Trophoblast cell (in vitro differentiated cells and primary cell): ENCODE measurements at regions not wholly inside any gene's neighbourhood (a gene's known extent, or its start where the extent isn't known, plus 50 kb on each side); places are given as distances from the start of the nearest gene placed in this dataset.

ENCODE experiments used
- DNase-seq, 2 donors: peaks; one replicate each; pipeline ENCODE4 v3.0.0-alpha.2; 2016
- H2AFZ ChIP-seq: 2 replicates; pipeline ENCODE4 v1.6.1; 2013; ENCODE audit warnings: low read length, moderate library complexity, mild to moderate bottlenecking; ENCODE audit not compliant: insufficient read depth, poor library complexity
- H2AK5ac ChIP-seq: 2 replicates; pipeline ENCODE4 v1.6.1; 2013; ENCODE audit warnings: mild to moderate bottlenecking, low read length
- H2BK120ac ChIP-seq: 2 replicates; pipeline ENCODE4 v1.6.1; 2013; ENCODE audit warnings: low read length, mild to moderate bottlenecking, moderate library complexity; ENCODE audit not compliant: insufficient read depth, poor library complexity
- H2BK12ac ChIP-seq: 2 replicates; pipeline ENCODE4 v1.6.1; 2013; ENCODE audit warnings: mild to moderate bottlenecking, low read length, moderate library complexity
- H2BK5ac ChIP-seq: 2 replicates; pipeline ENCODE4 v1.6.1; 2013; ENCODE audit warnings: low read length, low read depth, moderate library complexity, mild to moderate bottlenecking; ENCODE audit not compliant: poor library complexity
- H3K14ac ChIP-seq: 2 replicates; pipeline ENCODE4 v1.6.1; 2013; ENCODE audit warnings: mild to moderate bottlenecking, low read length
- H3K18ac ChIP-seq: 2 replicates; pipeline ENCODE4 v1.6.1; 2013; ENCODE audit warnings: mild to moderate bottlenecking, low read length
- H3K23ac ChIP-seq: 2 replicates; pipeline ENCODE4 v1.6.1; 2013; ENCODE audit warnings: low read length
- H3K27ac ChIP-seq: 2 replicates; pipeline ENCODE4 v1.5.1; 2013; ENCODE audit warnings: low read depth, mild to moderate bottlenecking, inconsistent platforms, low read length, moderate library complexity
- H3K27me3 ChIP-seq: 2 replicates; pipeline ENCODE4 v1.6.1; 2013; ENCODE audit warnings: inconsistent platforms, mild to moderate bottlenecking, low read length, moderate library complexity; ENCODE audit not compliant: insufficient read depth
- H3K36me3 ChIP-seq, 2 experiments: 1 replicate in 1 of 2; 2 replicates in 1 of 2; pipeline ENCODE4 v1.6.1; 2013; ENCODE audit warnings: low read length in 2 of 2, mild to moderate bottlenecking in 2 of 2, moderate library complexity in 1 of 2; ENCODE audit not compliant: insufficient read depth in 2 of 2, control insufficient read depth in 1 of 2
- H3K4ac ChIP-seq: 2 replicates; pipeline ENCODE4 v1.6.1; 2013; ENCODE audit warnings: low read depth, mild to moderate bottlenecking, low read length, moderate library complexity
- H3K4me1 ChIP-seq, 2 experiments: 1 replicate in 1 of 2; 2 replicates in 1 of 2; pipeline ENCODE4 v1.6.1; 2013; ENCODE audit warnings: low read length in 2 of 2, mild to moderate bottlenecking in 2 of 2, moderate library complexity in 1 of 2; ENCODE audit not compliant: insufficient read depth in 2 of 2, control insufficient read depth in 1 of 2
- H3K4me2 ChIP-seq: 2 replicates; pipeline ENCODE4 v1.6.1; 2013; ENCODE audit warnings: inconsistent platforms, mild to moderate bottlenecking, low read length, moderate library complexity
- H3K4me3 ChIP-seq: 2 replicates; pipeline ENCODE4 v1.5.1; 2013; ENCODE audit warnings: mild to moderate bottlenecking, low read depth, low read length, inconsistent platforms
- H3K79me1 ChIP-seq: one replicate; pipeline ENCODE4 v1.6.1; 2013; ENCODE audit warnings: low read length
- H3K79me2 ChIP-seq: 2 replicates; pipeline ENCODE4 v1.6.1; 2013; ENCODE audit warnings: low read length, mild to moderate bottlenecking; ENCODE audit not compliant: control insufficient read depth, insufficient read depth, poor library complexity
- H3K9ac ChIP-seq: 2 replicates; pipeline ENCODE4 v1.6.1; 2013; ENCODE audit warnings: mild to moderate bottlenecking, low read length
- H3K9me3 ChIP-seq: 2 replicates; pipeline ENCODE4 v1.6.1; 2013; ENCODE audit warnings: low read depth, mild to moderate bottlenecking, control low read depth, inconsistent platforms, low read length; ENCODE audit not compliant: insufficient read depth
- H4K12ac ChIP-seq: 2 replicates; pipeline ENCODE4 v1.6.1; 2013; ENCODE audit warnings: low read depth, mild to moderate bottlenecking, low read length, moderate library complexity
- H4K8ac ChIP-seq: 2 replicates; pipeline ENCODE4 v1.6.1; 2013; ENCODE audit warnings: low read depth, mild to moderate bottlenecking, low read length, moderate library complexity
- H4K91ac ChIP-seq: one replicate; pipeline ENCODE4 v1.6.1; 2013; ENCODE audit warnings: low read depth, mild to moderate bottlenecking, low read length, moderate library complexity
- WGBS: extraction: QIAGEN DNeasy Blood & Tissue Kit; methylation state at CpG from one replicate; pipeline ENCODE4 v1.1.7; 2013; ENCODE audit warnings: missing lambda C conversion rate; ENCODE audit not compliant: insufficient read length, insufficient coverage; ENCODE audit errors: extremely low coverage; 5-methylcytosine and 5-hydroxymethylcytosine counted together

DNA sequence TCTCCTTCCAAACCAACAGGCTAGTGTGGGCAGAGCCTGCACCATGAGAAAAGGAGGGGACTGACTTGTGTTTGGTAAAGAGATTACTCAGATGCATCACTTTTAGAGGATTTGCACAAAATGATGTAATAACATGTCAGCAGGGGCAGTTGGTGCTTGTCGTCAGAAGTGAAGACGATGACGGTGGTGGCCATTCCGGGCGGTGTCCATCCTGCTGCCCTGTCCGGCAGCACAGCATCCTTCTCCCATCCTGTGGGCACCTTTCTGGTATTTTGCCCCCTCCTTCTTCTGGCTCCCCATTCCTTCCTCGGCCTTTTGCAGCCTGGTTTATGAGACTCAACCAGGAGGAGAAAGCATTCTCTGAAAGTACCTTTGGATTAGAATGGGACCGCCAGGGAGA, 160.1 kb downstream of the TEX29 start:
- H3K4me2 ChIP-seq: no peak overlapping the region
- H2BK12ac ChIP-seq: no peak overlapping the region
- H3K23ac ChIP-seq: no peak overlapping the region
- H2BK5ac ChIP-seq: no peak overlapping the region
- no peaks in the 10 kb centered on the region for H3K9me3 ChIP-seq
- H4K8ac ChIP-seq: no peak overlapping the region
- no peak overlapping the region for H4K12ac ChIP-seq
- H3K4me1 ChIP-seq: no peaks in the 10 kb centered on the region
- H3K14ac ChIP-seq: no peak overlapping the region
- no peak overlapping the region for H3K4me3 ChIP-seq
- H2AK5ac ChIP-seq: no peak overlapping the region
- H3K36me3 ChIP-seq: no peaks in the 10 kb centered on the region
- no CpG with 5 or more reads among the region's 8 CpGs for WGBS
- no peak overlapping the region for H2BK120ac ChIP-seq
- H3K79me2 ChIP-seq: no peaks in the 10 kb centered on the region
- no peak overlapping the region for H2AFZ ChIP-seq
- no peak overlapping the region for H3K4ac ChIP-seq
- no peak overlapping the region for H3K18ac ChIP-seq
- H3K27me3 ChIP-seq: no peaks in the 10 kb centered on the region
- no peak overlapping the region for H3K9ac ChIP-seq
- DNase-seq: no peak
- H3K27ac ChIP-seq: no peak overlapping the region
- H4K91ac ChIP-seq: no peak overlapping the region
- H3K79me1 ChIP-seq: no peaks in the 10 kb centered on the region

DNA sequence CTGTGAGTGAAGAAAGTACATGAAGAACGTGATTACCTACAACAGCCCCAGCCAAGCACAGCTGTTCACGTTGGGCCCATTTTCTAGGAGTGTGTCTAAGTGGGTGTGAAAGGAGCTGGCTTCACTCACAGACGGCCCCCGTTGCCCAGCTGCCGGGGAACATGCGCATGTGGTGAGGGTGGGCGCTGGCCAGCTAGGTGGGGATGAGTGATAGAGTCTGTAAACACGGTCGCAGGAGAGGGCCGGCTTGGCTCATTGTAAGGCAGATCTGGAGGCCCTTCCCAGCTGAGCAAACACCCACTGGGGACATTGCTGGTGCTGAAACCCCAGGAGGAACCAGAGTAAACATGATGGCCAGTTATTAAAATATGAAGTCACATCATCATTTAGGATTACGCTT, 160.5 kb downstream of the TEX29 start:
- Histone ChIP-seq H2AK5ac (no peak overlapping the region), H3K27me3 (no peaks in the 10 kb centered on the region), H3K4ac (no peak overlapping the region), H4K8ac (no peak overlapping the region), H3K4me2 (no peak overlapping the region), H3K18ac (no peak overlapping the region), H3K27ac (no peak overlapping the region), H2AFZ (no peak overlapping the region), H3K14ac (no peak overlapping the region), H3K4me1 (no peaks in the 10 kb centered on the region), H3K79me1 (no peaks in the 10 kb centered on the region), H2BK5ac (no peak overlapping the region), H3K23ac (no peak overlapping the region), H2BK12ac (no peak overlapping the region), H3K79me2 (no peaks in the 10 kb centered on the region), H3K36me3 (no peaks in the 10 kb centered on the region), H4K91ac (no peak overlapping the region), H3K9ac (no peak overlapping the region), H4K12ac (no peak overlapping the region), H3K9me3 (peaks cover 3% of the 10 kb centered on the region), H3K4me3 (no peak overlapping the region), H2BK120ac (no peak overlapping the region)
- WGBS: no CpG with 5 or more reads among the region's 11 CpGs
- no peak for DNase-seq

- no peak overlapping the region for H3K27ac ChIP-seq
- H2AFZ ChIP-seq: no peak overlapping the region
- WGBS: no CpG with 5 or more reads among the region's 6 CpGs
- no peak overlapping the region for H3K14ac ChIP-seq
- H3K9me3 ChIP-seq: peaks cover 14% of the 10 kb centered on the region
- no peak overlapping the region for H3K4me2 ChIP-seq
- H3K79me2 ChIP-seq: no peaks in the 10 kb centered on the region
- no peaks in the 10 kb centered on the region for H3K79me1 ChIP-seq
- DNase-seq: no peak
- H4K12ac ChIP-seq: no peak overlapping the region
- no peaks in the 10 kb centered on the region for H3K27me3 ChIP-seq
- no peak overlapping the region for H3K9ac ChIP-seq
- H4K8ac ChIP-seq: no peak overlapping the region
- no peak overlapping the region for H2BK5ac ChIP-seq
- no peak overlapping the region for H2BK120ac ChIP-seq
- H2AK5ac ChIP-seq: no peak overlapping the region
- no peak overlapping the region for H3K18ac ChIP-seq
- H3K4ac ChIP-seq: no peak overlapping the region
- no peak overlapping the region for H4K91ac ChIP-seq
- no peaks in the 10 kb centered on the region for H3K36me3 ChIP-seq
- H3K23ac ChIP-seq: no peak overlapping the region
- H3K4me3 ChIP-seq: no peak overlapping the region
- no peak overlapping the region for H2BK12ac ChIP-seq
- H3K4me1 ChIP-seq: no peaks in the 10 kb centered on the region
Measured at GRCh38 chr13:111482126-111482525, 161.7 kb downstream of the TEX29 start.

- H4K12ac ChIP-seq: no peak overlapping the region
- peaks cover 17% of the 10 kb centered on the region for H3K9me3 ChIP-seq
- H3K23ac ChIP-seq: no peak overlapping the region
- H3K79me2 ChIP-seq: no peaks in the 10 kb centered on the region
- H3K14ac ChIP-seq: no peak overlapping the region
- no peak overlapping the region for H3K18ac ChIP-seq
- no peak overlapping the region for H3K27ac ChIP-seq
- H2BK120ac ChIP-seq: no peak overlapping the region
- no CpG with 5 or more reads among the region's 18 CpGs for WGBS
- H3K4me3 ChIP-seq: no peak overlapping the region
- no peak overlapping the region for H4K8ac ChIP-seq
- DNase-seq: no peak
- no peak overlapping the region for H4K91ac ChIP-seq
- H2AK5ac ChIP-seq: no peak overlapping the region
- H3K79me1 ChIP-seq: no peaks in the 10 kb centered on the region
- no peak overlapping the region for H2BK12ac ChIP-seq
- H3K4ac ChIP-seq: no peak overlapping the region
- no peak overlapping the region for H2AFZ ChIP-seq
- H3K27me3 ChIP-seq: no peaks in the 10 kb centered on the region
- H3K4me2 ChIP-seq: no peak overlapping the region
- H3K9ac ChIP-seq: no peak overlapping the region
- no peaks in the 10 kb centered on the region for H3K36me3 ChIP-seq
- H3K4me1 ChIP-seq: no peaks in the 10 kb centered on the region
- H2BK5ac ChIP-seq: no peak overlapping the region
Measured at GRCh38 chr13:111482806-111483620, 162.6 kb downstream of the TEX29 start.
